ENCODE measurements at regions not wholly inside any gene's neighbourhood (a gene's known extent, or its start where the extent isn't known, plus 50 kb on each side); places are given as distances from the start of the nearest gene placed in this dataset.

- TF ChIP-seq POLR2A (IDR thresholded peaks at IDR 0.05; ENCODE audit: extremely low read depth, insufficient read length) = no peak
- TF ChIP-seq CTCF (IDR thresholded peaks at IDR 0.05; ENCODE audit: low read depth, low read length) = no peak
- TF ChIP-seq MYC (IDR thresholded peaks at IDR 0.05; ENCODE audit: low read depth, low read length) = no peak
- TF ChIP-seq, protein P1, sequence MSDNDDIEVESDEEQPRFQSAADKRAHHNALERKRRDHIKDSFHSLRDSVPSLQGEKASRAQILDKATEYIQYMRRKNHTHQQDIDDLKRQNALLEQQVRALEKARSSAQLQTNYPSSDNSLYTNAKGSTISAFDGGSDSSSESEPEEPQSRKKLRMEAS (IDR thresholded peaks at IDR 0.05; ENCODE audit: low read depth, low read length) = no peak
Measured at GRCh38 chrX:121851033-121851432, 803.6 kb downstream of the GLUD2 start.

Data from NB4 (cell line).